GM12892 (cell line): ENCODE measurements at regions not wholly inside any gene's neighbourhood (a gene's known extent, or its start where the extent isn't known, plus 50 kb on each side); places are given as distances from the start of the nearest gene placed in this dataset.

Experiments
- POLR2A ChIP-seq: IDR thresholded peaks from 2 replicates; pipeline ENCODE4 v1.6.1; 2011; ENCODE audit warnings: low read depth, low read length, control low read depth
- POLR2AphosphoS5 ChIP-seq: IDR thresholded peaks from 2 replicates; pipeline ENCODE4 v1.6.1; 2011; ENCODE audit warnings: low read depth, low read length, control low read depth
- TAF1 ChIP-seq: IDR thresholded peaks from 2 replicates; pipeline ENCODE4 v1.6.1; 2011; ENCODE audit warnings: low read depth, mild to moderate bottlenecking, control low read depth, low read length, borderline replicate concordance

- TF ChIP-seq POLR2A = no peak
- TF ChIP-seq POLR2AphosphoS5 = no peak
- TF ChIP-seq TAF1 = no peak
These were observed 149.1 kb upstream of the MOCS1 start for GRCh38 chr6:40083141-40083920.
